ENCODE measurements at regions not wholly inside any gene's neighbourhood (a gene's known extent, or its start where the extent isn't known, plus 50 kb on each side); places are given as distances from the start of the nearest gene placed in this dataset.

GRCh38 chr12:107514887-107515445, 170.6 kb upstream of the PWP1 start (continued):
- TF ChIP-seq ARID5B (CRISPR knock-in tag; IDR thresholded peaks at IDR 0.05), result peak; percentile 46
- TF ChIP-seq GMEB2 (CRISPR knock-in tag; IDR thresholded peaks at IDR 0.05; ENCODE audit: low read depth), result no peak
- peak; percentile 54; the same call in 1 of the 2 replicates for TF ChIP-seq CHD4 (IDR thresholded peaks at IDR 0.05; ENCODE audit: borderline replicate concordance, low read length)
- no peak for TF ChIP-seq ZNF501 (CRISPR knock-in tag; IDR thresholded peaks at IDR 0.05)
- no peak for TF ChIP-seq ZNF589 (CRISPR knock-in tag; conservative IDR thresholded peaks at IDR 0.05)
- TF ChIP-seq MTA1 (CRISPR knock-in tag; IDR thresholded peaks at IDR 0.05; ENCODE audit: borderline replicate concordance), result no peak
- TF ChIP-seq ZNF629 (CRISPR knock-in tag; conservative IDR thresholded peaks at IDR 0.05), result peak; percentile 87
- no peak for TF ChIP-seq ARNT2 (CRISPR knock-in tag; IDR thresholded peaks at IDR 0.05; ENCODE audit: low read depth)
- no peak for TF ChIP-seq AHR (CRISPR knock-in tag; IDR thresholded peaks at IDR 0.05)
- peak; percentile 61 for TF ChIP-seq FOXA3 (CRISPR knock-in tag; IDR thresholded peaks at IDR 0.05)
- no peak for TF ChIP-seq PRPF4 (IDR thresholded peaks at IDR 0.05; ENCODE audit: low read depth, low read length, poor library complexity, severe bottlenecking)
- TF ChIP-seq GFI1 (CRISPR knock-in tag; IDR thresholded peaks at IDR 0.05; ENCODE audit: borderline replicate concordance), result no peak
- TF ChIP-seq ZBTB37 (CRISPR knock-in tag; IDR thresholded peaks at IDR 0.05), result no peak
- TF ChIP-seq ZNF598 (CRISPR knock-in tag; IDR thresholded peaks at IDR 0.05; ENCODE audit: borderline replicate concordance), result no peak
- no peak for TF ChIP-seq ZNF431 (CRISPR knock-in tag; IDR thresholded peaks at IDR 0.05; ENCODE audit: borderline replicate concordance, low read depth)
- TF ChIP-seq NR2F6 (IDR thresholded peaks at IDR 0.05), result no peak
- TF ChIP-seq NR2F6 (CRISPR knock-in tag; IDR thresholded peaks at IDR 0.05), result no peak
- no peak for TF ChIP-seq AKNA (CRISPR knock-in tag; IDR thresholded peaks at IDR 0.05; ENCODE audit: borderline replicate concordance)
